WI38 (cell line): ENCODE measurements at regions not wholly inside any gene's neighbourhood (a gene's known extent, or its start where the extent isn't known, plus 50 kb on each side); places are given as distances from the start of the nearest gene placed in this dataset.
A peak's percentile ranks its signal among the peaks of the same experiment; 100 is the strongest.
"Not testable (repeated sequence)": the region's sequence is repeated elsewhere in the genome, so short reads cannot be mapped to it uniquely, and the experiment has no call there.

Source experiments
- H3K4me3 ChIP-seq: 2 replicates; pipeline ENCODE4 v1.5.1; 2011; ENCODE audit warnings: low read depth, mild to moderate bottlenecking, control low read depth, low read length
- CTCF ChIP-seq: IDR thresholded peaks from 2 replicates; pipeline ENCODE4 v1.5.1; 2012; ENCODE audit warnings: low read depth, mild to moderate bottlenecking, control low read depth, low read length

DNA sequence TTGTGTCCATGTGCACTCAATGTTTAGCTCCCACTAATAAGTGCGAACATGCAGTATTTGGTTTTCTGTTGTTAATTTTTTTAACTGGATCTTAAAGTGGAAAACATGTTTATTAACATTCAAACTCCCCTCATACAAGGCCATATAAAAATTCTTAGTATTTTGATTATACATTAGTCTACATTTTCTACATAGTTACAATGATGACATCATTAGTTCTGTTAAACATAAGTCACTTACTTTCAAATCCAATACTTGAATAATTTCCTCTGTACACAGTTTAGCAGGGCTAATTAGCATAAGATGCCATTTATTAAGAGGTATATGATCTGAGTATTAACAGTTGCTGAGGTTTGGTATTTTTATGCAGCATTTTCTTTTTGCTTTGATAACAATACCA is 91.3 kb upstream of the CCDC39 start:
- no peak for TF ChIP-seq CTCF
- H3K4me3 ChIP-seq = no peak overlapping the region

DNA sequence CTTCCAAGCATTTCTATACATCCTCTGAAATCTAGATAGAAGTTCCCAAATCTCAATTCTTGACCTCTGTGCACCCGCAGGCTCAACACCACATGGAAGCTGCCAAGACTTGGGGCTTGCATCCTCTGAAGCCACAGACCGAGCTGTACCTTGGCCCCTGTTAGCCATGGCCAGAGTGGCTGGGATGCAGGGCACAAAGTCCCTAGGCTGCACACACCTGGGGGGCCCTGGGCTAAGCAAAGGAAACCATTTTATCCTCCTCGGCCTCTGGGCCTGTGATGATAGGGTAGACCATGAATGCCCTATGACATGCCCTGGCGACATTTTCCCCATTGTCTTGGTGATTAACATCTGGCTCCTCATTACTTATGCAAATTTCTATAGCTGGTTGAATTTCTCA is 97.1 kb upstream of the CCDC39 start:
- no peak for TF ChIP-seq CTCF
- H3K4me3 ChIP-seq = no peak overlapping the region

DNA sequence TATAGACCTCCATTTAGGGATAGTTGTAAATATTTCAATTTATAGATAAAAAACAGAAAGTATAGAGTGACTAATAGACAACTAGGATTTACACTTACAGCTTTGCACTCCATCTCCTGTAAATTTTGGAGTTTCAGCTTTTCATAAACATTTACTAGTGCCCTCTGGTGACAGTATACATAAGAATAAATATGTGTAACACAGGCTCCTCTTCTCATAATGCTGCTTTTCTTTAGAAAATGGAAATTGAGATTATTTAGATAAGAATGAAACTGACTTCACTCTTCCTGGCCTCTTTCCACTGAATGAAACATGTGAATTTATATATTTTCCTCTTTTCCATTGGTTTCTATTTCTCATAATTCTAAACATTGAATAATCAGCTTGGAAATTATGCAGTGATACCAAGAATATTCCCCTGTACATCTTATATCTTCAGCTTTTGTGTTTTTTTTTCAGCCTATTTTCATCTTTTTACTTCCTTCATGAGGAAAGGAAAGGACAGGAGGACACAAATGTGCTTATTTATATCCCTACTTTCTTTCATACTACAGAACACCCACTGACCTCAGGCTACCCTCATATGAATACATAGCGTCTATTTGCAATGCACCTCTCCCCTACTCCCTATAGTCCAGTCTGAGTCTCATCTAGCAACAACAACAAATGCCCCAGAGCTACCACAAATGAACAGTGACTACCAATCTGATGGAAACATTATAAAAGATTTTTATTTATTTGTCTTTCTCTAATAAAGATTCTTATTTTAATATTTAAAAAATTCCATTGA is 103.1 kb upstream of the CCDC39 start:
- no peak for TF ChIP-seq CTCF
- H3K4me3 ChIP-seq = no peak overlapping the region

GRCh38 chr3:180786227-180786626 is 106.9 kb upstream of the CCDC39 start:
- not testable (repeated sequence) for H3K4me3 ChIP-seq

DNA sequence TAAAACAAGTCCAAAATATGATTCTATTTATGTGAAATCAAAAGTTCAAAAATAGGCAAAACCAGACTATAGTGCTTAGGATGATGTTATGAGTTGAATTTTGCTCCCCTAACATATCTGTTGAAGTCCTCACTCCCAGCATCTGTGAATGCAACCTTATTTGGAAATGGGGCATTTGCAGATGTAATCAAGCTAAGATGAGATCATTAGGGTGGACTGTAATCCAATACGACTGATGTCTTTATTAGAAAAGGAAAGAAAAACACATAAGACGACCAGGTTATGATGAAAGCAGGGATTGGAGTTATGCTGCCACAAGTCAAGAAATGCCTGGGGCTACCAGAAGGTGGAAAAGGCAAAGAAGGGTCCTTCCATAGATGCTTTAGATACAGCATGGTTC is 110.5 kb upstream of the CCDC39 start:
- no peak overlapping the region for H3K4me3 ChIP-seq
- TF ChIP-seq CTCF = no peak

- no peak overlapping the region for H3K4me3 ChIP-seq
- no peak for TF ChIP-seq CTCF
Observed at GRCh38 chr3:180798197-180798596, 114.3 kb upstream of the FXR1 start.

DNA sequence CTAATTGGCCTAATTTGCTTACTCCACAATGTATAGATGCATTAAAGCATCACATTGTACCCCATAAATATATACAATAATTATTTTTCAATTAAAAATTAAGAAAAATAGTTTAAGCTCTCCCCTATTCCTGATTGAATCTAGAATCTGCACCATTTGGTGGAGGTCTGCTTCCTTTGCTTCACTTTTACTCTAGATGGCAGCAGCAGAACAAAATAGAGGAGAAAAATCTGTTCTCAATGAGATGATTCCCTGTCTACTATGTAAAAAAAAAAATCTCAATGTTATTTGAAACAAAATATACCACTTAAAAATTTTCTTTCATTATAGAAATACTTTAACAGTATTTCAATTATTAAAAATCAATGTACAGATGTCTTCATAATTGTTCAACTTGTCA is 109.6 kb upstream of the FXR1 start:
- no peak overlapping the region for H3K4me3 ChIP-seq
- 0 out of 2 replicates have a peak, but pooled peaks have one; percentile 6 for TF ChIP-seq CTCF

GRCh38 chr3:180804916-180805315 is 107.6 kb upstream of the FXR1 start:
- no peak overlapping the region for H3K4me3 ChIP-seq
- no peak for TF ChIP-seq CTCF
